GM19240 (cell line): ENCODE measurements at regions not wholly inside any gene's neighbourhood (a gene's known extent, or its start where the extent isn't known, plus 50 kb on each side); places are given as distances from the start of the nearest gene placed in this dataset.

Experiments used
- DNase-seq: peaks from one replicate; pipeline ENCODE4 v3.0.0; 2011; ENCODE audit warnings: low spot score; ENCODE audit not compliant: insufficient read length

DNA sequence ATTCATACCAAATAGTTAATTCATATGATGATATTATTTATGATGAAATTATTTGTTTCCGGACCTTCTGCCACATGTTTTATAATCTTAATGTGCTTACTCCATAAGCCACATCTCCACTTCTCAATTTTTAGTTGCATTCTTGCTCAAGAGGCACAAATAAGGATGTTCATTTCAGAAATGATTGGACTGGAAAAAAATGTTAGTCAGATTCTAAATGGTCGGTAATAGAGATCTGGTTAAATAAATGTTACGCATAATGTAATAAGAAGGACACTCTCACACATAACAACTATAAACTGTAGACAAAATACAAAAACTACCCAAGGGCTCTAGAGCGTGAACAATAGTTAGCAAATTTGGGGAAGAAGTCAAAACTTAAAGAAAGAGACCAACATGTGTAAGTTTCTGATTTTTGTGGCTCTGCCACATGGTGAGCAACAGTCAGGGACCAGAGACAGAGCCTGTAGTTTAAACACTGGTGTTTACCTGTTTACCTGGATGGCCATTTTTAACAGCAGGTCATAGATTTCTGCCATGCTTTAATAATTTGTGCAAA lies 554.3 kb upstream of the CLINT1 start:
- no peak for DNase-seq

DNA sequence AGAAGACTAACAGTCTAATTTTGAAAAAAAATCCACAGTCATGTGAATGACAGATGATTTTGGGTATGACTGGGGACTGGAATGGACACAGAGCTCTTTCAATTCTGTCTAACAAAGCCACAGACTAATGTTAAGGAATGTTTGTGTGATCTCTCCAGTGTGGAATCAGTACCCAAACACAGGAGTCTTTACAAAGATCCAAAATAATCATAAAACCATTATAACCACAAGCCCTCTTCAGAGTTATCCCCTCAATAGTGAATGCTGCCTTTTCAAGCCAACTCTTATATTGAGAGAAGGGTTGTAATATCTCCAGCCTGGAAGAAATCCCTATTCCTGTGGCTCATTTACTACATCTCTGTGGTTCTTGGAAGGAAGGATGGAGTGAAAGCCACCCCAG lies 552.0 kb upstream of the CLINT1 start:
- DNase-seq: no peak

DNA sequence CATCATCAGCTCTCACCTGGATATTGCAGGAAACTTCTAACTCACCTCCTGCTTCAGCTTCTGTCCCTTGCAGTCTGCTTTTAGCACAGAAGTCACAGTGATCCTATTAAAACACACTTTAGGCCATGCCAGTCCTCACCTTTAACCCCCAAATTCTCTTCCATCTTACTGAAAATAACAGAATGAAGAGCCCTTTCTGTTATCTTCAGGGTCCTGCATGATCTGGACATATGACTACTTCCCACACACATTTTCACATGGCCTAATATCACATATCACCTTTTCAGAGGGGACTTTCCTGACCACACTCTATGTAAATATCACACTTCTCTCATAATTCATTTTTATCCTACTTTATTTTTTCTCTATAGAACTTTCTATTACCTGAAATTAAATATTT lies 550.6 kb upstream of the CLINT1 start:
- DNase-seq: no peak

DNA sequence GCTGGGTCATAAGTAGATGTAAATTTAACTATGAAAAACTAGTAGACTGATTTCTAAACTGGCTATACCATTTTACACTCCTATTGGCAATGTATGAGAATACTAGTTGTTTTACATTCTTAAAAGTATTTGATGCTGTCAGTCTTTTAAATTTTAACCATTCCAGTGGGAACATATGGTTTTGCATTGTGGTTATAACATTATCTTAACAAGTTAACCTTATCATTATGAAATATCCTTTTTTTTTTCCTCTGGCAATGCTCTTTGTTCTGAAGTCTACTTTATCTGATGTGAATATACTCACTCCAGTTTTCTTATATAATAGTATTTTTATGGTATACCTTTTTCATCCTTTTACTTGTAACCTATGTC lies 548.9 kb upstream of the CLINT1 start:
- DNase-seq: no peak

DNA sequence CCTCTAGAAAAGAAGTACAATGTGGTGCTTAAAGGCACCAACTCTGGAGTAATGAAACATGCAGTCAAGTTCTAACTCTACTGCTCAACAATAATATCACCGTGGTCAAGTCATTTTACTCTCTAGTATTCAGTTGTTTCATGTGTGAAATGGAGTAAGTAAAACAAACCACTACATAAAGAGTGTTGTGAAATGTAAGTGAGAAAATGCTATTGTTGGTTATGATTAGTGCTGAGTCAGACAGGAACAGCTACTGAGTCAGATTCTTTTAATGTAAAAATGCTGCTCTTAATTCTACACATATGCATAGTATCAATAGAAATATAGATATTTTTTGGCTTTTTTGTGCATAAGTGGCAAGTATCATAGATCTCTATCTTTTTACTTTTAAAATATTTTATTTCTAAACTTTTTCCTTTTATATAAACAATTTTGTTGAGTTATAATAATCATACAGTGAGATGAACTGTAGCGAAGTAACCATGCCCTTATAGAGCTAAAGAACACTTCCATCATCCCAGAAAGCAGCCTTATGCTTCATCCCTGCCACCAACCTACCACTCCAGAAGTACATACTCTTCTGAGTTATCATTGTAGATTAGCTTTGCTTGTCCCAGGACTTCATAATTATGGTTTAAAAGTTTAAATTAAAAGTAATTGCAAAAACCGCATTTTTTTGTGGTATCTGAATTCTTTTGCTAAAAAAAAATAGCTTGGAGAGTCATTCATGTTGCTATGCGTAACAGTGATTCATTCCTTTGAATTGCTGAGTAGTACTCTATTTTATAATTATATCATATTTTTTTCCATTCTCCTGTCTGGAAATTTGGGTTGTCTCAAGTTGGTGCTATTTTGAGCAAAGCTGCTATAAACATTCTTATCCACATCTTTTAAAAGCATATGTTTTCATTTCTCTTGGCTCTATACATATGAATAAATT lies 548.2 kb upstream of the CLINT1 start:
- DNase-seq: no peak

DNA sequence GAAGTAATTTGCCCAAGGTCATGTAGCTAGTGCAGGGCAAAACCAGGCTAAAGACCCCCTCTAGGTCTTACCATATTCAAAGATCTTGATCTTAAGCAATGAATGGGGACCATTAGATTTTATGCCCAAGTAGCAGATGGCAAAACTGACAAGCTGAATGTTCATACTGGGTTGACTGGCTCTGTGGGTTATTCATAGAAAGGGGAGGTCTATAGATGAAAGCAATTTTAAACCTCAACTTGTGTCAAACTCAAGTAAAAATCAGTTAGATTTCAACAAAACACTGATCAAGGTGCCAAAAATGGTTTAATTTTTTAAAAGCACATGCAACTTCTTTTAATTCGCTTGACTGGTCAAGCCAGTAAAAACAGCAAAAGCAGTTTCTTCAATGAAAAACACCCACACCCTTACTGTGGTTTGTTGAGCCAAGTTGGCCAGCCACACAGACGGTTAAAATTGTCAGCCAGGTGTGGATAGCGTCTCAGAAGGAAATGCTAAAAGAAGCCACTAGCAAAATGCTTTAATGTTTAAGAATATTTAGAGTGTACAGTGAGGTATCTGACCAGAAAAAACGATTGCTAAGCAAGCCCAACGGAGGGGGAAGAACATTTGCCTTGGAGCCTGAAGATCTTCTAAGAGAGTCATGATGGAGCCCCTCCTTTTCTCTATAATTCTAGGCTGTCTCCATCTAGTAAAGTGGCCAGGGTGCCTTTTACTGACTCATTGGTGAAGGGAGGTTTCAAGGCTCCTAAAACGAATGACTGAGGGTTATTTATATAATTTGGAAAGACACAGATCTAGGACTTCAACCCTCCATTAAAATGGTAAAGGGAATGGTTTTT lies 539.6 kb upstream of the CLINT1 start:
- no peak for DNase-seq

DNA sequence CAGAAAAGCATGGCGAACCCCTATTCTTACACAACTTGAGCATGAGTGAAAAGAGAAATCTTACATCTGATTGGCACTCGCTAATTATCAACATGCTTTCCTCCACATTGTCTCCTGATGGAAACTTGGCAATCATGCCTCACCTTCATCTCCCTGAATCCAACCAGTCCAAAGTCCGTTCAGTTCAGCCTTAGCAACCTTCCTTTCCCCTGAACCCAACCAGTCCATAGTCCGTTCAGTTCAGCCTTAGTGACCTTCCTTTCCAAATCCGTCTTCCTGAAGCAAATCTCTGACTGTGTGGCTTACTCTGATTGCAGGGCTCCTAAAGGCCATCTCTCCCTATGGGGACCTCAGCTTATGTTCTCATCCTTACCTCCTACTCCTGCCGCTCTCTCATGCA lies 538.3 kb upstream of the CLINT1 start:
- DNase-seq: no peak

DNA sequence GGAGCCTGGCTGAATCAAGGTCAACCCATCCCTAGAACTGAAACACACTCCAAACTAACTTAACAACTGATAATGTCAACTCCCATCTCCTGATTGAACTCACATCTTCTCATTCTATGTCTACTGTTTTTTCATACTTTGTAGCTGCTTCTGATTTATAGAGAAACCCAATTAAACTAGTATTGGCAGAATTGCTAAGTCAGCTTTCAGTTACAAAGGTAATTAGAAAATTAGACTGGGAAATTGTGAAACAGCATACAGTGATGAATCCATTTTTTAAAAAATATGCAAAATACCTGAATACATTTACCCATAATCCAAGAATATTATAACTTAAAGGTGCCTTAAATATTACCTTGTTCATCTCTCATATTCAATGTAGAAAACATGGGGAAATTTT lies 535.2 kb upstream of the CLINT1 start:
- DNase-seq: no peak

DNA sequence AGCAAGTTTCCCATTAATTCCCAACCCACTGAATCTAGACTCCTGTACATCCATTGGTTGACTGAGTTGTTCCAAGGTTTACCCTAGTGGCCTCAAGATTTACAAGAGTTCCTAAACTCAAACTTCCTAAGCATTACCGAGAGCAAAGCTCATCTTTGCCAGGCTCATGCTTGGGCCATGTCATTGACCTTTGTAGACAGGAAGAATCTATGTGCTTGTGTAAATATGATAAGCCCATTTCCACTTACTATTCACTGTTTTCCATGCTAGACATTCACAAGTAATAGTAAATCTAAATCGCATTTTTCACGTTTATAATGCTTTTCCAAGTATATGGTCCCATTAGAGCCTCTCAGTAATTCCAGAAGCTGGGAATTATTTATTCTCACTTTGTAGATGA lies 534.5 kb upstream of the CLINT1 start:
- DNase-seq: no peak

DNA sequence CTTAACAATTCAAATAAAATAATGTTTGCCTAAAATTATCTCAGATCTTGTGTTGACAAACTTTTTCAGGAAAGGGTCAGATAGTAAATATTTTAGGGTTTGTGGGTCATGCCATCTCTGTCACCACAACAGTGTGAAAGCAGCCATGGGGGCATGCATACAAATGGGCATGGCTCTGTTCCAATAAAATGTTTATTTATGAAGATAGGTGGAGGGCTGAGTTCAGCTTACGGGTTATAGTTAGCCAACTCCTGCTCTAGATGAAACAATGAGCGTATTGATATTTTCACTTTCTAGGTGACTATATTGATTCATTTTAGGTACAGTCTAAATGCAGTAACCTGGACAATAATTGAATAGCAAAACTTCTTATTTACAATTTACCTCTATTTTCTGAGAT lies 533.8 kb upstream of the CLINT1 start:
- DNase-seq: no peak

DNA sequence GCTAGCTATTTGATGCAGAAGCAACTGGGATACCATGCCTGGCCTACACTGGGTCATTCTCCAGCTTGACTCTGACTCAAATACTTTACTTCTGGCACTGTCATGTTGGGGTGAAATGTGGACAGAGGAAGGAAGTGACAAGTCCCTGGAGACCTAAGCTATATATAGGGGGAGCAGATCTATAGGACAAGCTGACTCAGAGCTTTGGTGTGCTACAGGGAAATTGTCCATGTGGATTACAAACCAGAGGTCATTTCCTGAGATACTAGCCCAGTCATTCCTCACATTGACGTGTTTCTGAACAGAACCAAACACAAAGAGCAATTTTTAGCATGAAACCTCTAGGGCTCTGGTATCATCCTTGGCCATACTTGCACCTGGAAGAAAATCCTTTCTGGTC lies 531.6 kb upstream of the CLINT1 start:
- no peak for DNase-seq

DNA sequence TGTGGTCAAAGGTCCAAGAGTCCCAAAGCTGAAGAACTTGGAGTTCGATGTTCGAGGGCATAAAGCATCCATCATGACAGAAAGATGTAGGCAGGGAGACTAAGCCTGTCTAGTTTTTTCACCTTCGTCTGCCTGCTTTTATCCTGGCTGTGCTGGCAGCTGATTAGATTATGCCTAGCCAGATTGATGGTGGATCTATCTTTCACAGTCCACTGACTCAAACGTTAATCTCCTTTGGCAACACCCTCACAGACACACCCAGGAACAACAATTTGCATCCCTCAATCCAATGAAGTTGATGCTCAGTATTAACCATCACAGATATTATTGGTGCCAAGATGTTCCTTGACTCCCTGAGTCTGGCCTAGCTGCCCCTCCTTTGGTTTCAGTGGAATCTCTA lies 530.8 kb upstream of the CLINT1 start:
- DNase-seq: no peak

DNA sequence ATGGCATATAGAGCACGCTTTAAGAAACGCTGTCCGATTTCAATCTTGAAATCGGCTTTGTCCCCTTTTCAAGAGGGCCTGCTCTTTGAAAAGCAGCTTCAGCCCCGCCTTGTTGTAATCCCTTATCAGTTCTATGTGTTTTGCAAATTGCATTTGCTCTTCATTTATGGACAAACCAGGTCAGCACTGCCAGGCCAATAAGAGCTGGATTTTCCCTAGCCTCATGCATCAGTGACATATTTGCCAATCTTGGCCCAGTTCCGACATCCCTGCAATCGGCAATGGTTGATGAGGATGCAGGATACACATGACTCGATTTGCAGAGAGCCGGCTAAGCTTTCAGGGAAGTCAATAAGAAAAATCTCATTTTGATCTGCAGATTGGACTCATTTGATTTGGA lies 529.1 kb upstream of the CLINT1 start:
- no peak for DNase-seq

DNA sequence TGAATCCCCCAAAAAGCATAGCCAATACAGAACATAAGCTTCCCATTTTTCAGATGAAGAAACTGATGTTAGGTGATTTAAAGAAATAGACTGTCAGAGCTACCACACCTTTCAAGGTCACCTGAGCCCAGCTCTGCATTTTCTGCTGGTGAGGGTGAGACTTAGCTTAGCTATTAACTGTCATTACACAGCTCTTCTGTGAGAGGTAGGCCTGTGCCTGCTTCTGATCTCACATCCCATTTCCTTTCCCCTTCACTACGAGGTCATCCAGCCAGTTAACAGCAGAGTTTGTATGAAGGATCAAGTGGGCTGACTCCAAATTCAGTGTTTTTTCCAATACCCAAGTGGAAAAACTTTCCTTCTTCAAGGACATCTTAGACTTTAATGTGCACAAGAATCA lies 528.6 kb upstream of the CLINT1 start:
- DNase-seq: no peak

DNA sequence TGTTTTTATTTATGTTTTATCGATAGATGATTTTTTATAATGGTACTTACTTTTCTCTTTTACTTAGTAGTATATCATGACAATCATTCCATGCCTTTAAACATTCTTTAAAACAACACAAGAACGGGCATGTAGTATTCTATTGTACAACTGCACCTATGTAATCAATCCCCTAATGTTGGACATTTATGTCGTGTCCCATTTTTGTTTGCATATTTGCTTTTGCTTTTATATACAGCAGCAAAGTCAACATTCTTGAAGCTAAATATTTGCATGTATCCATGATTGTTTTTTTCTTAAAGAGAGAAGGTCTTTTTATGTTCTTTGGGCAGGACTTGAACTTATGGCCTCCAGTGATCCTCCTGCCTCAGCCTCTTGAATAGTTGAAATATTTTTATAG lies 527.0 kb upstream of the CLINT1 start:
- no peak for DNase-seq

DNA sequence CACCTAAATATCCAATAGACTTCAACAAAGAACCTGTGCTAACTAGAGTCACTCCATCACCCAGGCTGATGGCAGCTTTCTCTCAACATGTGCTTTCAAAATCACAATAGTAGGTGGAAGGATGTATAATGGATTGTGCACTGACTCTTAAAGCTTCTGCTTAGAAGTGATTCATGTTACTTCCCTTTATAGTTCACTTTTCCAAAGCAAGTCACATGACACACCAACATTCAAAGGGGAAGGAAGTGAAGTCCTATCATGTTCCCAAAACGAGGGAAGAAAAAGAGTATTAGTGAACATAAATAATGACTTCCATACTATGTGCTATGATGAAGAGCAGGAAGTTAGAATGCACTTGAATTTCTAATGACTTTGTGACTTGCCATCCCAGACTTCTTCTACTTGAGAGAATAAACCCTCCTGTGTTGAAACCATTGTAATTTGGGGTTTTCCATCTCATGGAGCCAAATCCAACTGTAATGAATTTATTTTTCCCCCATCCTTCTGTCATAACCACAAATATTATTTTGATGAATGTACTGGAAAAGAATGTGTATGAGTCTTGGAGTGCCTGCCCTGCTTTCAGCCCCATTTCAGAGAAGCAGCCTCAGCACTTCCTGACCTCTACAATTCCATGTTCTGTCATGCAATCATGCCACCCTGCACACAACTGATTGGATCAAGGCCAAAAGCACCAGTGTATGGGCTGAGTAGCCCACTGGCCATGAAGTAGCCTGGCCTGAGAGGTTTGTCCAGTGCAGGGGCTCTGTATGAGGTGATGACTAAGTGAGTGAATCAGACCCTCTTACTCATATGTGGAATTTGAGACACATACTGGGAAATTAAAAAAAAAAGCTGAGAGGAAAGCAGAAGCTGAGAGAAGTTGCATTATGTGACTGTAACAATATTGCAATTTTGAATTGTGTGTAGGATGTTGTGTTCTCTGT lies 525.9 kb upstream of the CLINT1 start:
- DNase-seq: no peak

DNA sequence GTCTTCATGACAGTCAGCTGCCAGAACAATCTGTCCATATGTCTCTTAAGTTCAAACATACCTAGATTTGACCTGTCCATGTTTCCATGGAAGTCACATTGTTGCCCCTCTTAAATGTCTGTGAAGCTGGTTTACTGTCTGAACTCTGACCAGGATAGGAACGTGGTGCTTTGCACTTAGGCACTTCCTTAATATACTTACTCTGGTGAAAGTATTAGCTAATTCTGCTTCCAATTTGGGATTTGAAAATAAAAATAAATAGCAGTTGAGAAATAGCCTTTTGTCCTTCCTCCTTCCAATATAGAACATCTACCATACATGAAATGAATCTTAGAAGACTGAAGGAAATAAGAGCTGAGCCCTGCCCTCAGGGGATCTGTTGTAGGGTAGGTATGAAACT lies 524.5 kb upstream of the CLINT1 start:
- no peak for DNase-seq

DNA sequence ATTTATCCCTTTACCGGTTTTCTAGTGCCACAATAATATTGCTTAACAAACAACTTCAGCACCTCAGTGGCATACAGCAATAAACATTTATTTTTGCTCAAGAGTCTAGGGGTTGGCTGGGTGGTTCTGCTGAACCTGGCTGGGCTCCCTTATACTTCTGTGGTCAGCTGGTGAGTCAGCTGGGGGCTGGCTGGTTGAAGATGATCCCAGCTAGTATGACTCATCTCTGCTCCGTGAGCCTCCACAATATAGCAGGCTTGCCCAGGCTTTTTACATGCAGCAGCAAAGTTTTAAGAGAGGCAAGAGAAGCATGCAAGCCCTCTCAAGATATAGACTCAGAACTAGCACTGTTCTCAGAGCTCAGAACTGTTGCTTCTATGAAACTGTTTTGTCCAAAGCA lies 523.5 kb upstream of the CLINT1 start:
- no peak for DNase-seq

DNA sequence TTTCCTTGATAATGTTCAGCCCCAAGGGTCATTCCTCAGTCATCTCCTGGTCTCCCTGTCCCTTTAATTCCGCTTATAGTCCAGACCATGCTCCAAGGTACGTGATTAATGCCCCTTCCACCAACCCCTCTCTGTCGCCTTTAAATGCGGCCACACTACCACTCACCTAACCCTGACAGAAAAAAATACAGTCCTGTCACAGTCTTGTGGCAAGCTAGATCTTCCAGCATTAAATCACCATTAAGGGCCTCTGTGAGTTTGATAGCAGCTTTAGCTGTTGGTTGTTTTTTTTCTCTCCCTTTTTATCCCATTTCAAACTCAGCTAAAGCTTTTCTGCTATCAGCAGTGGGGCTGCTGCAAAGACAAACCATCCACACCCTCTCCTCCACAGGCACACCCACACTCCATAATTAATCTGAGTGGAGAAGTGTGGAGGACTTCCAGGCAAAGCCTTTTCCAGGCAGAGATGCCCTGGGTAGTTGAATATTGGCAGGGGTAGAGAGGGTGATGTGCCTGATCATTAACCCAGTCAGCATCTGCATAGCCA lies 522.7 kb upstream of the CLINT1 start:
- no peak for DNase-seq

DNA sequence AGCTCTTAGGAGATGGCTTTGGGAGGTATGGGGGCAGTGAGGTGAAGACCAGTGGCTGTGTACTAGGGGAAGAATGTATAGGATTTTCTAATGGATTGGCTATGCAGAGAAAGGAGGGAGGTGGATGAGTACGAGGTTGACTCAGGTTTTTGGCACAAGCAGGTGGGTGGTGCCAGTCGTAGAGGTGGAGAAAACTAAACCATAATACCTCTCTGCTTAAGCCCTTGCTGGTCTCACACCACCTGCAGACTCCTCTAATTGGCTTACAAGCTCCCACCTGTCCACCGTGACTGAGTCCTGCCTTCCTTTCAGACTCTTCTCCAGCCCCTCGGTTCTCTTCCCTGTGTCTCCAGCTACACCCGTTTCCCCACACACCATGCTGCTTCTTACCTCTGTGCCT lies 521.7 kb upstream of the CLINT1 start:
- DNase-seq: no peak

DNA sequence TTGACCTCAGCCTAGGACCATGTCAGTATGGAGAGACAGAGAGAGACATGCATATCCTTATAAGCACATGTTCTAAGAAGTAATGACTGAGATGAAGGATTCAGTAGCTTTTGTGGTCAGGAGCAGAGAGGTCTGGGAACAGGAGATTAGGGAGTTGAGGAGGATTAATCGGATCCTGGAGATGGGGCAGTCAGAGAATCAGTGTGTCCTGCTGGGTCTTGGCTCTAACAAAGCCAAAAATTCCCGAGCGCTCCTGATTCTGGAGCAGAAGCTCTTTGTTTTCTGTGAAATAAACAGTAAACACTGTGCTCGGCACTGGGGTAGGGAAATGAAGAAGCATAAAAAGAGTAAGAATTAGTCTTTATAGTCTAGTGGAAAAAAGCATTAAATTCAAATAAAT lies 520.0 kb upstream of the CLINT1 start:
- DNase-seq: no peak
